ENCODE measurements at regions not wholly inside any gene's neighbourhood (a gene's known extent, or its start where the extent isn't known, plus 50 kb on each side); places are given as distances from the start of the nearest gene placed in this dataset.

DNA sequence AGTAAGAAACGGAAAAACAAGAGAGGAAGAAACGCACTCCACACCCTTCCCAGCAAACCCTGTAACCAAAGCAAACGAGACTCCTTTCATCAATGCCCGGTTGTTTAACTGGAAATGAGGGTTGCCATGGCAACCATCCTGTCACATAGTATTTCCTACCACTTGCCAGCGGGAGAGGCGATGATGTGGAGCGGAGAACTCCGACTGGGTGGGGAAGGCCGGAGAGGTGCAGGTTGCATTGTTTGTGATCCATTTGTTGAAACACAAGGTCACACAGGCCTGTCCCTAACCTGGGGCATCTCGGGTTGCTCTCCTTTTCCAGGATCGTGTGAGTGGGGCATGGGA is 609.9 kb downstream of the BUD13 start:
- TF ChIP-seq, protein P1, sequence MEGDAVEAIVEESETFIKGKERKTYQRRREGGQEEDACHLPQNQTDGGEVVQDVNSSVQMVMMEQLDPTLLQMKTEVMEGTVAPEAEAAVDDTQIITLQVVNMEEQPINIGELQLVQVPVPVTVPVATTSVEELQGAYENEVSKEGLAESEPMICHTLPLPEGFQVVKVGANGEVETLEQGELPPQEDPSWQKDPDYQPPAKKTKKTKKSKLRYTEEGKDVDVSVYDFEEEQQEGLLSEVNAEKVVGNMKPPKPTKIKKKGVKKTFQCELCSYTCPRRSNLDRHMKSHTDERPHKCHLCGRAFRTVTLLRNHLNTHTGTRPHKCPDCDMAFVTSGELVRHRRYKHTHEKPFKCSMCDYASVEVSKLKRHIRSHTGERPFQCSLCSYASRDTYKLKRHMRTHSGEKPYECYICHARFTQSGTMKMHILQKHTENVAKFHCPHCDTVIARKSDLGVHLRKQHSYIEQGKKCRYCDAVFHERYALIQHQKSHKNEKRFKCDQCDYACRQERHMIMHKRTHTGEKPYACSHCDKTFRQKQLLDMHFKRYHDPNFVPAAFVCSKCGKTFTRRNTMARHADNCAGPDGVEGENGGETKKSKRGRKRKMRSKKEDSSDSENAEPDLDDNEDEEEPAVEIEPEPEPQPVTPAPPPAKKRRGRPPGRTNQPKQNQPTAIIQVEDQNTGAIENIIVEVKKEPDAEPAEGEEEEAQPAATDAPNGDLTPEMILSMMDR (IDR thresholded peaks at IDR 0.05): no peak
- TF ChIP-seq ZFX (IDR thresholded peaks at IDR 0.05; ENCODE audit: borderline replicate concordance): no peak
- H3K27ac ChIP-seq: no peak overlapping the region

DNA sequence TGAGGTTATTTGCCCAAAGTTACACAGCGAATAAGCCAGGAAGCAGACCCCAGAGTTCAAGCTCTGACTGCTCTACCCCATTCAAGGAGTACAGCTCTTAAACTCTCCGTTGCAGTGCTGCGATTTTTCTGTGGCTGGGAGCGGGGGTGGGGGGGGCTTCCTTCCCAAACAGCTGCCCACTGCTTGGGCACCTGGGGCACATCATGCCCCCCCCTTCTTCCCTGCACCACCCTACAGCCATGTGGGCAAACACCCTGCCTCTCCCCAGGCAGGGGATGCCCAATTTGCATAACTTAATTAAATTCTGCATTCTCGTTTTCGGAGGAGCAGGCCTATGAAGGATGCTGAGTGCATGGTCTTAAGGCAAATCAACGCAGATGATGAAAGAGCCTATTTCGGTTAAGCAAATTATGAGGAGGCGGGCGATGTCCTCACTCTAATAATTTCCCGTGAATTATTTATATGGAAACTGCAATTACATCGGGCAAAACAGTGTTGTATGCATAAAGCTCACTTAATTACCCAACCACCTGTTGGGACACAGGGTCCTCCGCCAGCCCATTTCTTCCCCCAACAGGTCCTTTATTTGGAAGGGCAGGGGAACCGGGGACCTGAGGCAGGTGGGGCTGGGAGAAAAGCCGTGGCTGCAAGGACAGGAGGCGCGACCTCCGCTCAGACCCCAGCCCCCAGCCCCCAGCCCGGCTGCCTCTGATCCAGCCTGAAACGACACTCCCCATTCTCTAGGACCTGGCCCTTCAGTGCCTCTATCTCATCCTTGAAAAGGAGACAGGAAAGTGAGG is 610.5 kb downstream of the BUD13 start:
- no peak overlapping the region for H3K27ac ChIP-seq
- TF ChIP-seq, protein P1 (IDR thresholded peaks at IDR 0.05): no peak
- no peak for TF ChIP-seq ZFX (IDR thresholded peaks at IDR 0.05; ENCODE audit: borderline replicate concordance)

DNA sequence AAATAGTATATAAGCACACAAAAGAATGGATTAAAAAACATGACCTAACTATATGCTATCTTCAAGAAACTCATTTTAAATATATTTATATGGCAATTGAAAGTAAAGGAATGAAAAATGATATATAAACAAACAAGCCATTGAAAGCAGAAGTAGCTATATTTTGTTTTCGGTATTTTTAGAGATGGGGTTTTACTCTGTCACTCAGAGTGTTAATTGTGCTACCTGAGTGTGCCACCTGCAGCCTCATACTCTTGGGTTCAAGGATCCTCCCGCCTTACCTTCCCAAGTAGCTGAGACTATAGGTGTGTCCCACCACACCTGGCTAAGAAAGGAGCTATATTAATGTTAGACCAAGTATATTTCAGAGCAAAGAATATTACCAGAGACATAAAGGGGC is 624.1 kb downstream of the BUD13 start:
- no peak overlapping the region for H3K27ac ChIP-seq
- TF ChIP-seq ZFX (IDR thresholded peaks at IDR 0.05; ENCODE audit: borderline replicate concordance): no peak
- TF ChIP-seq, protein P1 (IDR thresholded peaks at IDR 0.05): no peak

DNA sequence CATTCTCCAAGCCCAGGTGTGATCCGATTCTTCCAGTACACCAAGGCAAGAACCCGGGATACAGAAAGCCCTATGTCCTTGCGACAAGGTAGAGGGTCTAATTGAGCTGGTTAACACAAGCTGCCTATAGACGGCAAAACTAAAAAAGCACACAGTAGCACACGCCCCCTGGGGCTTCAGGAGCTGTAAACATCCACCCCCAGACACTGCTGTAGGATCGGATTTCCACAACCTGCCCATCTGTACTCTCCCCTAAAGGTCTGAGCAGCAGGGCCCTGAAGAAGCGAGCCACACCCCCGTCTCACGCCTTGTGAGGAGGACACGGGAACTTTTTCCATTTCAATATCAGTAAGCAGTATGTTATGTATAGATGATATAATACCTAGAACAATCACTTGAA is 624.7 kb downstream of the BUD13 start:
- H3K27ac ChIP-seq: no peak overlapping the region
- TF ChIP-seq, protein P1 (IDR thresholded peaks at IDR 0.05): no peak

DNA sequence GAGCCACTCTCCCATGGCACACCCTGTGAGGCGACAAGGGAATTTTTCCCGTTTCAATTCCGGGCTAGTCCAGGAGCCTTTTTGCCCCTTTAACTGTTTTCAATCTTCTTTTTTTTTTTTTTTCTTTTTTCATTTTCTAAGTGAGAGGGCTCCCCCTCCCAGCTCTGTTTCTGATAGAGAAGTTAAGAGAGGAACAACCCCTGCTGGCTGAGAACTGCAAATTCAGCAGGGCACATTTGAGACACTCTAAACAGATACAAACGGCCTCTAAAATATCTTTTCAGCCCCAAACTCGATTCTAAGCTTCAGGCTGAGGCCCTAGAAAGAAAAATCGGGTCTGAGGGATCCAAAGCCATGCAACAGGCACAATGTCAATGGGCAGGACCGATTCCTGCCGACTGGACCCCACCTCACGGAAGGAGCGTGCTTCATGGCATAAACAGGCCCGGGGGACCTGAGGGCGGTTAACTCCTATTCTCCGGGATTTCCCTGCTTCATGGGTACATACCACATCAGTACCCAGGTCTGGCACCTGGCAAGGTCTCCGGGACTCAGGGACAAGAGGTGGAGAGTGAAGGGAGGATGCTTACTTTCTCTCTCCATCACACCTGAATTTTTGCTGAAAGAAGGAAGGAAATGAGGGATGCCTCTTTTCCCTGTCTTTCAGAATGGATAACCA is 627.5 kb downstream of the BUD13 start:
- H3K27ac ChIP-seq: no peak overlapping the region
- no peak for TF ChIP-seq ZFX (IDR thresholded peaks at IDR 0.05; ENCODE audit: borderline replicate concordance)
- TF ChIP-seq, protein P1 (IDR thresholded peaks at IDR 0.05): no peak

DNA sequence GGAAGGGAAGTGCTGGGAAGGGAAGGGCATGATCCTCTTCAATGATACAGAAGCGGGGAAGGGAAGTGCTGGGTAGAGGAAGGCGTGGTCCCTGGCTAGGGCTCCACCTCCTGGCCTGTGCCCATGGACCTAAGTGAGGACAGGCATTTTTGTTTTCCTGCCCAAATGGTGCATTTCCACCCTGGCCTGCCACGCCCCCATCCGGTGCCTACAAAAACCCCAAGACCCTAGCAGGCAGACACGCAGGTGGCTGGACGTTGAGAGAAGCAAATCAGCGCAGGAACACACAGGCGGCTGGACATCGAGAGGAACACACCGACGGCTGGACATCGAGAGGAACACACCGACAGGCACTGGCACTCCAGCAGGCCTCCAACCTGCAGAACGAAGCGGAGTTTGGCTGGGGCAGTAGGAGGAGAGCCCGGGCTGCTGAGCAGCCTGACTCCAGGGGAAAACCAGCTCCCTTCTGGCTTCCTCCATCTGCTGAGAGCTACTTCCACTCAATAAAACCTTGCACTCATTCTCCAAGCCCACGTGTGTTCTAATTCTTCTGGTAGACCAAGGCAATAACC is 628.3 kb downstream of the BUD13 start:
- no peak overlapping the region for H3K27ac ChIP-seq
- TF ChIP-seq ZFX (IDR thresholded peaks at IDR 0.05; ENCODE audit: borderline replicate concordance): no peak
- TF ChIP-seq, protein P1 (IDR thresholded peaks at IDR 0.05): no peak

DNA sequence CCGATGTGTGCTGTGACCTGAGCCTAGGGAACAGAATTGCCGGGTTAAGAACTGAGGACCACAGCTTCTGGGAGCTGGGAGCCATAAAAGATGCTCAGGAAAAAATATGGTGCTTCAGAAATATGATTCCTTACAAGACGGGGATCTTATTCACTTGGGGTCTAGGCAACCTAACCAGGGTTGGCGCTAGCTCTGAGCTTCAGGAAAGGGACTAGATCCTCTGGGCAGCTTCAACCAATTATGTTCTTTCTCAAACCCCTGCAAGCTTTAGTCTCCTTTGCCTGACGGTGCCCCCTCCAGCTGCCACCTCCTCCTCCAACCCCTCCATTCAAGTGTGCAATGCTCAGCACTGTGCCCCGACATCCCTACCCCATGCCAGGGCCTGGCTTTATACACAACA is 634.1 kb upstream of the CADM1 start:
- no peak overlapping the region for H3K27ac ChIP-seq
- TF ChIP-seq, protein P1 (IDR thresholded peaks at IDR 0.05): no peak
- TF ChIP-seq ZFX (IDR thresholded peaks at IDR 0.05; ENCODE audit: borderline replicate concordance): no peak

All from 22Rv1 (cell line).